Erythroblast (primary cell): ENCODE measurements at regions not wholly inside any gene's neighbourhood (a gene's known extent, or its start where the extent isn't known, plus 50 kb on each side); places are given as distances from the start of the nearest gene placed in this dataset.

Source experiments
- GATA1 ChIP-seq: IDR thresholded peaks from 2 replicates; pipeline ENCODE4 v1.6.1; 2011; ENCODE audit warnings: low read depth, mild to moderate bottlenecking, control low read depth, low read length, moderate library complexity
- POLR2A ChIP-seq: IDR thresholded peaks from 2 replicates; pipeline ENCODE4 v1.6.1; 2011; ENCODE audit warnings: mild to moderate bottlenecking, low read length

- TF ChIP-seq POLR2A (no peak), GATA1 (no peak)
Measured at GRCh38 chr2:7950035-7950612, 731.7 kb upstream of the ID2 start.
